AG04449 (cell line): ENCODE measurements at regions not wholly inside any gene's neighbourhood (a gene's known extent, or its start where the extent isn't known, plus 50 kb on each side); places are given as distances from the start of the nearest gene placed in this dataset.

Experiments used
- CTCF ChIA-PET: fragments of 350-600 bp; formaldehyde crosslinking; extraction: SDS; loops from one replicate; lab custom pipeline; 2021; ENCODE audit warnings: antibody characterized with exemption; lab: Yijun Ruan, JAX
- POLR2A ChIA-PET: fragments of 400-600, 350-600 bp; formaldehyde crosslinking; extraction: SDS; loops from one replicate; lab custom pipeline; 2020; ENCODE audit warnings: antibody characterized with exemption, inconsistent platforms; lab: Yijun Ruan, JAX
- DNase-seq: peaks from one replicate; pipeline ENCODE4 v3.0.0-alpha.2; 2010; ENCODE audit warnings: low read depth, low spot score
- H3K4me3 ChIP-seq: 2 replicates; pipeline ENCODE4 v1.5.1; 2011; ENCODE audit warnings: low read depth, mild to moderate bottlenecking, control low read depth, low read length
- TF ChIP-seq, protein P1 (sequence below): IDR thresholded peaks from one replicate; pipeline ENCODE4 v1.5.1; 2011; ENCODE audit warnings: mild to moderate bottlenecking, moderate library complexity, low read length, control low read depth, inconsistent platforms; ENCODE audit not compliant: insufficient read depth; ENCODE audit errors: missing control alignments

DNA sequence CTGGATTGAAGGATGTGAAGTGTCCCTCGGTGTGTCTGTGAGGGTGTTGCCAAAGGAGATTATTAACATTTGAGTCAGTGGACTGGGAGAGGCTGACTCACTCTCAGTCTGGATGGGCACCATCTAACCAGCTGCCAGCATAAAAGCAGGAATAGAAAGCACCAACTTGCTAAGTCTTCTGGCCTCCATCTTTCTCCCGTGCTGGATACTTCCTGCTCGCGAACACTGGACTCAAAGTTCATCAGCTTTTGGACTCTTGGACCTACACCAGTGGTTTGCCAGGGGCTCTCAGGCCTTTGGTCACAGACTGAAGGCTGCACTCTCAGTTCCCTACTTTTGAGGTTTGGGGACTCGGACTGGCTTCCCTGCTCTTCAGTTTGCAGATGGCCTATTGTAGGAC lies 220.3 kb upstream of the LRFN2 start:
- no peak overlapping the region for H3K4me3 ChIP-seq

DNA sequence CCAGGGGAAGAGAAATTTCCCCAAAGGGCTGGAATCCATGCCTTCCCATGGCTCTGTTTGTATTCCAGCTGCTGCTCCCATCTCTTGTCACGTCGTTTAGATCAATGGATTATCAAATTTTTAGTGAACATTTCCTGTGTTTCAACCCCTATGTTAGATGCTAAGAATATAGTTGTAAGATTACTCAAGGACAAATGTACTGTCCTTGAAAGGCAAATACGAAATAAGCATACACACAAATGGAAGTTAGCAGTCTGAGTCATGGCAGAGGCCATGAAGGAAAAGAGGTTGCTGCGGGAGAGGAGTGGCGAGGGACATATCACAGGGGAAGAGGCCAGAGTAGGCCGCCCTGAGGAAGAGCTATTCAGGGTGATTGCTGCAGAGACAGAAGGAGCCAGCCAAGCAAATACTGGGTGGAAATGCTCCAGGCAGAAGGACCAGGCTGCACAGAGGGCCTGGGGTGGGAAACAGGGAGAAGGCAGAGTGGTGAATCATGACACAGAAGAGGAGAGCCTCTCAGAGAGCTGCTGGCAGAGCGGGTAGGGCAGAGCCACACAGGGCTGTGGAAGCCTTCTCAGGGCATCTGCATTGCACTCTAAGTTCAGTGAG lies 219.2 kb upstream of the LRFN2 start:
- DNase-seq: no peak
- no peak overlapping the region for H3K4me3 ChIP-seq
- TF ChIP-seq, protein P1, sequence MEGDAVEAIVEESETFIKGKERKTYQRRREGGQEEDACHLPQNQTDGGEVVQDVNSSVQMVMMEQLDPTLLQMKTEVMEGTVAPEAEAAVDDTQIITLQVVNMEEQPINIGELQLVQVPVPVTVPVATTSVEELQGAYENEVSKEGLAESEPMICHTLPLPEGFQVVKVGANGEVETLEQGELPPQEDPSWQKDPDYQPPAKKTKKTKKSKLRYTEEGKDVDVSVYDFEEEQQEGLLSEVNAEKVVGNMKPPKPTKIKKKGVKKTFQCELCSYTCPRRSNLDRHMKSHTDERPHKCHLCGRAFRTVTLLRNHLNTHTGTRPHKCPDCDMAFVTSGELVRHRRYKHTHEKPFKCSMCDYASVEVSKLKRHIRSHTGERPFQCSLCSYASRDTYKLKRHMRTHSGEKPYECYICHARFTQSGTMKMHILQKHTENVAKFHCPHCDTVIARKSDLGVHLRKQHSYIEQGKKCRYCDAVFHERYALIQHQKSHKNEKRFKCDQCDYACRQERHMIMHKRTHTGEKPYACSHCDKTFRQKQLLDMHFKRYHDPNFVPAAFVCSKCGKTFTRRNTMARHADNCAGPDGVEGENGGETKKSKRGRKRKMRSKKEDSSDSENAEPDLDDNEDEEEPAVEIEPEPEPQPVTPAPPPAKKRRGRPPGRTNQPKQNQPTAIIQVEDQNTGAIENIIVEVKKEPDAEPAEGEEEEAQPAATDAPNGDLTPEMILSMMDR: no peak
- CTCF ChIA-PET: no interaction called here
- POLR2A ChIA-PET: no interaction called here

More for the DNA sequence above, 220.3 kb upstream of the LRFN2 start:
- ChIA-PET CTCF (no interaction called here), POLR2A (no interaction called here)
- DNase-seq: no peak
- TF ChIP-seq, protein P1: no peak

DNA sequence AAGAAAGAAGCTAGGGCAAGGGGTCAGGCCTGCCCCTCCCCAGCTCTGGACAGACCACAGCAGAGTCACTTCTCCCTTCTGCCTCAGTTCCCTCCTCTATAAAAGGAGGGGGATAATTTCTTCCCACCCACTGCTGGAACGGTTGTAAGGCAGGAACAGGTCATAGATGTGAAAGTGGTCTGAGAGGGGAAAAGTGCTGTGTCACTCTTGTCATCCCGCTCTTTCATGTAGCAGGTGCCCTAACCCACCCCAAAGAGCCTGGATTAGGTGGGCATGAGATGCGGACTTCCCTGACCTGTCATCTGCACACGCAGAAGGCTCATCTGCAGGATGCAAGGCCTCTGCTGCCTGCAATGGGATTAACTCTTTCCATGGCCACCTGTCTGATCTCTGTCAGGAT lies 218.2 kb upstream of the LRFN2 start:
- POLR2A ChIA-PET: no interaction called here
- H3K4me3 ChIP-seq: no peak overlapping the region

DNA sequence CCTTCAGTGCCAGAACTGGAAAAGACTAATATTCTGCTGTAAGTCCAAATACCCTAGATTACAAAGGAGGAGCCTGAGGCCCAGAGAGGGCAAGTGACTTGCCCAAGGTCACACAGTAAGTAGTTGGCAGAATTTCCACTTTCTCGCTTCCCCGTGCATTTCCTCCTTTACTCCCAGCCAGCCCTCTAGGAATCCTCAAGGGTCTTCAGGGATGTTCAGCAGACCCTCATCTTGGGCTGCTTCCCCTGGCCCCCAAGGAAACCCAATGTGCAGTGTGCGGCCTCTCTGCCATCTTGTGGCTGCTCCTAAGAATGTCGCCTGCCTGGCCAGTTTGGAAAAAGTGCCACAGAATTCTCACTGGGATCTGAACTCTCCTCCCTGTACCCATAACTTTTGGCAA lies 217.7 kb upstream of the LRFN2 start:
- TF ChIP-seq, protein P1: peak; percentile 40
- no peak for DNase-seq
- H3K4me3 ChIP-seq: no peak overlapping the region
- ChIA-PET CTCF (interaction anchor here (1.0 to 1.3 kb wide), 2 partner anchors 8 to 17 kb away, joined by 4 to 6 read pairs; no protein-coding TSS in a partner anchor), POLR2A (no interaction called here)

More for the DNA sequence above, 218.2 kb upstream of the LRFN2 start:
- DNase-seq: no peak
- TF ChIP-seq, protein P1: no peak
- CTCF ChIA-PET: interaction anchor here (1.3 kb wide), 1 partner anchor 8 kb away, joined by 4 read pairs; no protein-coding TSS in a partner anchor

DNA sequence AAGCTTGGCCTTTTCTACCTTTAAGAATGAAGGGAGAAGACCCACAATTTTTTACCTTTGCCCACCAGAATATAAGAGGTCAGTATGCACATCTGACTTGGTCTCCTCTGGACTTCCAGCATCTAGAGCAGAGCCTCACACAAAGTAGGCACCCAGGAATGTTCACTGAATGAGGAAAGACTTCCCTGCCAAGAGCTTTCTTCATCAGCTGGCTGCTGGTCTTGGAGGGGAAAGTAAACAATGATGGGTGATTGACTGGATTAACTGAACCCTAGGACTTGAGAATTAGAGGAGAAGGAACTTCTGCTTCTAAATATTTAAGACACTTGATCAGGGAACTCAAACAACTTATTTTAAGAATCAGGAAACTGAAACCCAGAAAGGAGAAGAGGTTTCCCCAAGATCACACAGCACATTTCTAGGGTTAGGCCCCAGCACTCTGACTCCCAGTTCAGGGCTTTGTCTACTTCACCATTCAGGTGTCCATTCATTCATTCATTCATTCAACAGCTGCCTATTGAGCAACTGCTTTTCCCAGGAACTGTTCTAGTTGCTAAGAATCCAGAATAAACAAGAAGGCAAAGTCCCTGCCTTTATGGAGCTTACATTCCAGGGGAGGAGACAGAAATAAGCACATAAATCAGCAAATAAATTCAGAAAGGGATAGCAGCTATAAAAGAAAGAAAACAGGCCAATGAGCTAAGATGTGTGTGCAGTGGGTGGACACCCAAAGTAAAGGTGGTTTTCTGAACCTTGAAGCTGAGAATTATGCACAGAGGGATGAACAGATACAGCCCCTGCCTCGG lies 216.9 kb upstream of the LRFN2 start:
- DNase-seq: no peak
- POLR2A ChIA-PET: no interaction called here
- CTCF ChIA-PET: interaction anchor here (1.0 to 1.3 kb wide), 2 partner anchors 9 to 18 kb away, joined by 4 to 6 read pairs; no protein-coding TSS in a partner anchor

More for the DNA sequence above, 216.9 kb upstream of the LRFN2 start:
- no peak overlapping the region for H3K4me3 ChIP-seq
- TF ChIP-seq, protein P1: no peak
